Left colon (tissue), 2 donors: ENCODE measurements at regions not wholly inside any gene's neighbourhood (a gene's known extent, or its start where the extent isn't known, plus 50 kb on each side); places are given as distances from the start of the nearest gene placed in this dataset.

ENCODE experiments used
- ATAC-seq: fragments of 200-7000 bp; cut with Tn5 transposase; one replicate; pipeline ENCODE4 v1.9.1; 2020; ENCODE audit warnings: mild to moderate bottlenecking, moderate library complexity
- DNase-seq, 2 donors: peaks; one replicate each; pipeline ENCODE4 v3.0.0-alpha.2; 2020
- intact Hi-C, 2 donors: fragments of 100-400 bp; cut with DNase I in 1 of 2; cut with micrococcal nuclease in 1 of 2; formaldehyde crosslinking; loops; one replicate each; pipeline versions ENCODE4 v1.11.2 to v1.14.0; 2022; cut with DNase I, micrococcal nuclease
- donor health status: DM: no; HTN: no; CAD: no.
- donor health status: DM: yes; HTN: yes; CAD: no.

DNA sequence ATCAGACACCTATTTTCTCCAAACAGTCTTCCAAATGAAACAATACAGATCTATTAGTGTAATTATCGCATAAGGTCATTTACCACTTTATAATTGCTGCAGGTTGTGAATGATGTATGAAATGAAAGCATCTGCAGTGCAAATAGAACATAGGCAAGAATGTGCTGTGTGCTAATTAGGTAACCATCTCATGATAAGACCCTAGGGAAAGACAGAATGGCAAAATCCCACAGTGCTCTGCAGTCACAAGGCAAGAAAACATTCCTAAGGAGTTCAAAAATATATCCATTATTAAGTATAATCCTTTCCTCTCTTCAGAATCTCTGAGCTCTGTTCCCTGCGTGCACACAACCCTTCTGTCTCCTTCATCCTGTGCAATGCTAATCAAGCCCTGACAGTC lies 488.1 kb downstream of the NR4A2 start:
- ATAC-seq, result no peak
- intact Hi-C loops, result no loop called here
- DNase-seq, result no peak

GRCh38 chr2:155842103-155842502 lies 490.4 kb downstream of the NR4A2 start:
- ATAC-seq (no peak), DNase-seq (no peak)
- intact Hi-C loops, result no loop called here

DNA sequence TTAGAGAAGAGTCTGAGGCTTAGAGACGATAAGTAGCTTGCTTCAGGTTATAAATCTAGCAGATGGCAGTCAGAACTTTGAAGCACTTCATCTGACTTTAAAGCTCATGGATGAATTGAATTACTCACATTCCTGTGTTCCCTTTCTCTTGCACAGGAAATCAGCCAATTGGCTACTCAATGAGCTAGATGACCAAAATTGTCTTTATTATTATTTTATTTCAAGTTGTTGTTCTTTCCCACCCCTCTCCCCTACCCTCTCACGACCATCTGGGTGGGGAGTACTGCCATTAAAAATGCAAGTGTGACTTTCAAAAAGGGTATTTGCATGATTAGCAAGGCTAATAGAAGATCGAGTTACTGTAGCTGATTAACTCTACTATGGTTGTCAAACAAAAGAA lies 491.1 kb downstream of the NR4A2 start:
- intact Hi-C loops, result no loop called here
- ATAC-seq, result no peak
- DNase-seq, result no peak

DNA sequence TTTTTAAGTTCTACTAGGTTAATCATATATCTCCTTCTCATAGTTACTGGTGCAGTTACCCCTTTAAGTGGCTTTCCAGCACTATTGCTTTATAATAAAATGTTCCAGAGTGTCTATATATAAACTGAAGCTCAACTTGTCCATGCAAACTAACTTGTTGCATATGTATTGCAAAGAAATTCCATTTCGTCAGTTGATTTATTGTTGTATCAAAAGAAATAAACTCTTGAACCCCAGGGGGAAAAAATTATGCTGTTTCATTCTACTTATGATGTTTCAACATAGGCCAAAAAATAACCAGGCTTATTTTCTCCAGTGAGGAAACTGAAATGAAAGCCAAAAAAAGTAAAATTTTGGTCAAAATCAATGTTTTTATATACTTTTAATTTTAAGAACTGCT lies 491.9 kb downstream of the NR4A2 start:
- no peak for DNase-seq
- intact Hi-C loops, result no loop called here
- ATAC-seq, result no peak

GRCh38 chr2:155839991-155840390 lies 492.5 kb downstream of the NR4A2 start:
- ATAC-seq (no peak), DNase-seq (no peak)
- intact Hi-C loops, result no loop called here

DNA sequence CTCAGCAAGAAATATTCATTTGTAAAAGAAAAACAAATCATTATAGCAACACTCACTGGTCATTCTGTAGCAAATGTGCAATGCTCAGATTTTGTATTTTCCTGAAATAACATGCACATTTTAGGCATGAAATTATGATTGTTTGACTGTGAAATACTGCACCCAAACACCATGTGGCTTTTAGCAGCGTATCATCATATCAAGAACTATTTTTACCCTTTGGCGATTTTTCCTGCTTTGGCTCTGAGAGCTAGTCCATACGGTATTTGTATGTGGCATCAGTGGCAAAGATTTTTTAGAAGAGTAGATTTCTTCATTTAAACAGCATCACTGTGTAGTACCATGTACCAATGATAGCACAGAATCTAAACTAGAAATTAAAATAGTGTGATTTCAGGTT lies 493.1 kb downstream of the NR4A2 start:
- intact Hi-C loops, result no loop called here
- ATAC-seq (no peak), DNase-seq (no peak)

- ATAC-seq, result no peak
- intact Hi-C loops, result no loop called here
- DNase-seq, result no peak
Observed at GRCh38 chr2:155836439-155836838, 496.1 kb downstream of the NR4A2 start.

DNA sequence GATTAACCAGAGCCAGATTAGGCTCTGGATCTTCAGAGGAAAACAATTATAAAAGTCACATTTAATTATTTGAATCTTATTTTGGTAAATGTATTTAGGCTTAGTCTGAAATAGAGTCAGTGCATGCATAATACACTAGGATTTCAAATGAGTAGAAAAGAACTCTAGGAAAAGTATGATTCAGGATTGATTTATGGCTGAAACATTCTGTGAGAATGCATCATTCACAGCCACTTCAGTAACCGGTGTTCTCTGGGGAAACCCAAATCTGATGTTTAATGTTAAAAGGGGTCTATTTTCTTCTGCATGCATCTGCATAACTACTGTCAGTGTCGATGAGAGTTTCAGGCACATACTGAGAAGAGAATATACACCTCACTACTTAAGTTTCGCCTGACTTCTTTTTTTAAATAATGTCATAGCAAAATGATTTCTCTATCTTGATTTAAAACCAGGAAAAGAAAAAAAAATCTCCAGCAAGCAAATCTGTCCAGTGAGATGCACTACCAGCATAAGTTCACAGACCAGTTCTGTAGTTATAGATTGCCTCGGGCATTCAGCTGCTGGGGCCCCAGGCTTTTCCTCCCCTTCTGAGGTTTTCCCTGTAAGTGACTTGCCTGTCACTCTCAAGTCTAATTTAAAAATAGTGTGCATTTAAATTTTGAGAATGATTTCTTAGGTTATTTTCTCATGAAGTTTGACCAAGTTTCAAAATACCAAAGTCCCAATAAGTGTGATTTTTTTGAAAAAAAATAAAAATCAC lies 501.5 kb downstream of the NR4A2 start:
- DNase-seq (no peak), ATAC-seq (no peak)
- intact Hi-C loops, result no loop called here

DNA sequence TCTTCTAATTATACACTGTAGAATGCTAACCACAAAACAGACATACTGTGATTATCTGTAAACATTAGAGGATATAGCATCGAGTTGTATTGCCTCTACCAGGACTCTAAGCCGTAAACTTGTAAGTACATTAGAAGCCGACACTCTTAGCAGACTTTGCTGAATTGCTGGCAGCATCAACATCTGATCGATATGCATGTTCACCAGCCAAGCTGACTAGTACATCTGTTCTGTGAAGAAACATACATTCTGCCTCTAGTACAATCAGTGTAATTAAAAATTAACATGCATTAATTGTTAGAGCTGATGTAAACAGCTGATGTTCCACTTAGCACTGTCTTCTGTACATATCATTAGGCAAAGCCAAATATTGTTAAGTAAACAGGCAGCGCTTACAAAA lies 502.2 kb downstream of the NR4A2 start:
- DNase-seq, result no peak

DNA sequence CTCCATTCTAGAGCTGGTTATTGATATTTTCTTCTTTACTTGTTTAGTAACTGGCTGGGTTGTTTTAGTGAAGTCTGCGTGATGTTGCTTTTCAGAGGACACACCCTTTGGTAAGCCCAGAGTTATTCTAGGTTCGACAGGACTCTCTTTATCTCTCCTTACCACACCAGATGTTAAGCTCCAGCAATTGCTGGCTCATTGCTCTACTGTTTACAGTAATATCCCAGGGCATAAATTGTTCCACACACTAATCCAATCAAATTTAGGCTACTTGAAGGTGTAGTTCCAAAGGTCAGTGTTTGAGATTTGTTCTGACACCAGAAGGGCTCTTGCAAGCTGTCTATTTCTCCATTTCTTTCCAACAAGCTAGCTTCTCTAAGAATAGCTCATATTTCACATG lies 506.6 kb downstream of the NR4A2 start:
- no peak for DNase-seq
- peak; percentile 98 for ATAC-seq
- intact Hi-C loops, result no loop called here

More for the DNA sequence above, 502.2 kb downstream of the NR4A2 start:
- intact Hi-C loops, result no loop called here
- ATAC-seq, result no peak

DNA sequence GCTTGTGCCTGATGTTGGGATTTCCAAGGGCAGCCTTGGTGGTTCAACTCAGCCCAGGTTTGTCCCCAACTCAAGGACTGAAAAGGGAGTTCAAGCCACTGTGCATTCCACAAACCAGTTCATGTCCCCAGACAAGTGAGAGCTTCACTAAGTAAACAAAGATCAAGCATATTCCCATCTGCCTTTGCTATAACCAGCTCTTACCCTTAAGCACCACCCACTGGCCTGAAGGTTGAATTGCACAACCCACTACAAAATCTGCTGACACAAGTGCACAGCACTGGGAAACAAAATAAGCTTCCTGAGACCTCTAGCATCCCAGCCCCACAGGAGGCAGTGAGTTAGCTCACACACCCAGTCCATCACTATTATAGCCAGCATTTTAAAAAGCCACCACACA lies 516.7 kb downstream of the NR4A2 start:
- DNase-seq, result no peak
- intact Hi-C loops, result no loop called here
- ATAC-seq, result peak; percentile 54

DNA sequence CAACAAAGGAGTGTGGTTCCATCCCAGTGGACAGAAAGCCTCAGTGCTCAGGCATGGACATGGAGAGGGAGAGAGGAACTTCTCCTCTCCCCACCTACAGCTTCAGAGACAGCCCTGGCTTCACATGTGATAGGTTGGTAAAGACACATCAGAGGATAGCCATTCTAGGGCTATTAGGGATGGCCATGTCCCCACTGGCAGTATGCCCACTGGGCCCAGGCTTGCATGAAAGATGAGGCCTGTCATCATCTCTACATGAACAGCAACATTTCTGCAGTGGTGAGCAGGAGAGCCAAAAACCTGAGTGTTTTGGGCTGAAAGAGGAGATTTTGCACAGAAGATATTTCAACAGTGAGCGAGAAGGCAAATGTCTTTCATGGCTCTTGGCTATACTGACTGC lies 517.2 kb downstream of the NR4A2 start:
- no peak for DNase-seq
- intact Hi-C loops, result no loop called here

DNA sequence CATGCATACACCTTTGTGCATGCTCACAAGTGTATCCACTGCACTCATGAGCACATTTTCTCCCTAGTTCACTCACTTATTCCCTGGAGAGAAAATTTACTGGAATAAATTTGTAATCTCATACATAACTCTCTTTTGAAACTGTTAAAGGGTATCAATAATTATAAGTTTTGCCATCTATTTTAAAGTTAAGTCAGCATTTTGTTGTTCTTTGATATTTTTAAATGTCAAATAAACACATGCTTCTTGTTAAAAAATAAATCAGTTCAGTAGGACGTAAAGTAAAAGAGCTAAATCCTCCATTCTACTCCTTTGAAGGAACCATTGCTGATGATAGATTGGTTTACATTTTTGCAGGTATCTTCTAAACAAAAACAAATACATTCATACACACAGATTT lies 522.1 kb downstream of the NR4A2 start:
- intact Hi-C loops, result no loop called here
- DNase-seq (no peak), ATAC-seq (no peak)

More for the DNA sequence above, 517.2 kb downstream of the NR4A2 start:
- ATAC-seq, result no peak

DNA sequence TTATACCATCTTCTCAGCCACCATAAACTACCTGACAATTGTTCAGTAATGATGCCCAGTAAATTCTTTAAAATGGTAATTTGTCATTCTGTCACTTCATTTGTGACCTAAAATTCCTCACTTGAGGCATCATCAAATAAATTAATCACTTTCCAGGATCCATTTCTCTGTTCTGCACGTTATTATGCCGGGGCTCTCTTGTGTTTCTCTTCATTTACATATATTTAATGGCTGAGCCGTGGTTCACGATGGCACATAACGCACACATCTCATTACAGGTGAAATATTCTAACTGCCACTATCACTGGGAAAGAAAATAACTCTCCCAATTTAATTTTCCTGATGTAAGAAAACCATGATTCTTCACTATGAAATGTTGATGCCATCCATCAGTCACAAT lies 529.6 kb downstream of the NR4A2 start:
- DNase-seq (no peak), ATAC-seq (no peak)
- intact Hi-C loops, result no loop called here

- DNase-seq, result no peak
- no peak for ATAC-seq
- intact Hi-C loops, result no loop called here
Observed at GRCh38 chr2:155792666-155793065, 539.9 kb downstream of the NR4A2 start.

- no peak for DNase-seq
- no peak for ATAC-seq
- intact Hi-C loops, result no loop called here
Observed at GRCh38 chr2:155770516-155770915, 562.0 kb downstream of the NR4A2 start.

DNA sequence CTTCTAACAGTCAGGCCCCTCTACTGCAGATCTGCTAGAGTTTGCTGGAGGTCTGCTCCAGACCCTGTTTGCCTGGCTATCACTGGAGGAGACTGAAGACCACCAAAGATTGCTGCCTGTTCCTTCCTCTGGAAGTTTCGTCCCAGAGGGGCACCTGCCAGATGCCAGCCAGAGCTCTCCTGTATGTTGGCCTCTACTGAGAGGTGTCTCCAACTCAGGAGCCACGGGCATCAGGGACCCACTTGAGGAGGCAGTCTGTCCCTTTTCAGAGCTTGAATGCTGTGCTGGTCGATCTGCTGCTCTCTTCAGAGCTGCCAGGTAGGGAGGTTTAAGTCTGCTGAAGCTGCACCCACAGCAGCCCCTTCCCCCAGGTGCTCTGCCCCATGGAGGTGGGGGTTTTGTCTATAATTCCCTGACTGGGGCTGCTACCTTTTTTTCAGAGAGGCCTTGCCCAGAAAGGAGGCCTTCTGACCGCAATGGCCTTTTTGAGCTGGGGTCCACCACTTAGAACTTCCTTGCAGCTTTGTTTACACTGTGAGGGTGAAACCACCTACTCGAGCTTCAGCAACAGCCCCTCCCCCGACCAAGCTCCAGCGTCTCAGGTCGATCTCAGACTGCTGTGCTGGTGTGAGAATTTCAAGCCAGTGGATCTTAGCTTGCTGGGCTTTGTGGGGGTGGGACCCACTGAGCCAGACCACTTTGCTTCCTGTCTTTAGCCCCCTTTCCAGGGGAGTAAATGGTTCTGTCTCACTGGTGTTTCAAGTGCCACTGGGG lies 566.0 kb downstream of the NR4A2 start:
- intact Hi-C loops, result no loop called here
- DNase-seq (no peak), ATAC-seq (no peak)

- intact Hi-C loops, result no loop called here
- DNase-seq (no peak), ATAC-seq (no peak)
Observed at GRCh38 chr2:155755481-155755880, 577.0 kb downstream of the NR4A2 start.

GRCh38 chr2:155748131-155748530 lies 584.4 kb downstream of the NR4A2 start:
- no peak for ATAC-seq
- intact Hi-C loops, result no loop called here
- no peak for DNase-seq

DNA sequence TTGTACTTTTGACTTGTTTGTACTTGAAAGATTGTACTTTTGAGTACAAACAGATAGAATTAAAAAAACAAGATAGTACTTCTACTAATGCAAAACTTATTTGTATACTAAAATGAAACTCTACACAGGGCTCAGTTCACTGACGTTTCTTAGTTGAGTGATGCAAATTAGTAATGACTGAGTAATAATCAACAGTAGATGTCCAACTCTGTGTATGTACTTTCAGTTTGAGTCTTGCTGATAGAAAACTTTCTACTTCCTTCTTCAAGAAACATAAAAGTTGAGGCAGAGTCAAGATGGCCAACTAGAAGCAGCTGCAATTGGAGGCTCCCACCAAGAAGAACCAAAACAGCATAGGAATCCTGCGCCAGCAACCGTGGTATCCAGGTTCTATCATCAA lies 585.0 kb downstream of the NR4A2 start:
- DNase-seq, result no peak
- intact Hi-C loops, result no loop called here
- ATAC-seq, result no peak
